DMS53 treated with DMSO at 0.1 percent for 48 hours (cell line): ENCODE measurements at regions not wholly inside any gene's neighbourhood (a gene's known extent, or its start where the extent isn't known, plus 50 kb on each side); places are given as distances from the start of the nearest gene placed in this dataset.
"Not testable (repeated sequence)": the region's sequence is repeated elsewhere in the genome, so short reads cannot be mapped to it uniquely, and the experiment has no call there.

Experiments
- DNase-seq: peaks from one replicate; lab custom pipeline; 2025; ENCODE audit not compliant: unreplicated experiment; lab: John Stamatoyannopoulos, UW

DNA sequence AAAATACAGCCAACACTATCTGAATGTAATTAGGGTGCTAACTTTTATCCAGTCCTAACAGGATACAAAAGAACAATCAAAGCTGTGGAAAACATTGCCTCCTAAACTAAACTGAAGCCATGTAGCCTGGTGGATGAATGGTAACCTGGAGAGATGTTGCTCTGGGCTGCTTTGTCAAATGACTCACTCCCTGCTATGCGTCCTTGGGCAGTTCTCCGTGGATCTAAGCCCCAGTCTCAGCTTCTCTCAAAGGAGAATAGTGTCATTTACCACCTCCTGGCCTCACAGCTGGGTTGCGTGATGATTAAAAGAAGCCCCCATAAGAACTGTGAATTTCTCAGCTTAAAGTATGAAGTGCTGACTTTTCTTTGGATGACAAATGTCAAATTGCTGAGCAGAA, 203.7 kb downstream of the ICOS start:
- DNase-seq = no peak

DNA sequence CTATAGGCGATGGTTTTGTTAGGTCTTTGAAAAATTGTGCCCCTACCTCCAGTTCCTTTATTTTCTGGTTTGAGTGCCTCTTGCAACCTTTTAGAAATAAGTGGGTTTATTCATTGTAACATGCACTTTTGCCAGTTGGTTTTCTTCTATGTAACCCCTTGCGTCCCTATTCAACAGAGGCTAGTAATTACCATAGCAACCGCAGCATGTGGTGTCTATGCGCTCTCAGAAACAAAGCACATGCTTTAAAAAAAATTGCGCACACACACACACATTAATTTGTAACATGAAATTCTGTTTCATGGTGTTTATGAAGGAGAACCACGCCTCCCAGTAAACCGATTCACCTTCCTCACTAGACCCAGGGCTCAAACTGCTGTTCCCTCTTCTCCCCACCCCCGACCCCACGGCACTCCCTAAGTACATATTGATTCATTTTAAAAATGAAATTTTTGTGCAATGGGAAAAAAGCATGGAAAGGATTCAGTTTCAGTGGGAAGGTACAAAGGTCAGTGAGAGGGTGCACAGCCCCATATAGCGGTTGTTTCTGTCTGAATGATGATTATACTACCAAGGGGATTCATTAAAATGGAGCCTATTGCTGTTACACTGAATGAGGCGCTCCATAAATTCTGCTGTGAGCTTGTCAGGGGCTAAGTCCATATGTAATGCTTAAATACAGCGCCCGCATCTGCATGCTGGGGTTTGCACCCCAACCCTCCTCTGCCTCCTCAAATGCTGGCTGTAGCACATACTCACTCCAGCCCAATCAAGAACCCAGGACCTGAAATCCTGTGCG, 206.9 kb downstream of the ICOS start:
- DNase-seq = no peak

GRCh38 chr2:204144492-204144891, 207.9 kb downstream of the ICOS start:
- no peak for DNase-seq

GRCh38 chr2:204145263-204145751, 208.7 kb downstream of the ICOS start:
- DNase-seq = peak; percentile 90

DNA sequence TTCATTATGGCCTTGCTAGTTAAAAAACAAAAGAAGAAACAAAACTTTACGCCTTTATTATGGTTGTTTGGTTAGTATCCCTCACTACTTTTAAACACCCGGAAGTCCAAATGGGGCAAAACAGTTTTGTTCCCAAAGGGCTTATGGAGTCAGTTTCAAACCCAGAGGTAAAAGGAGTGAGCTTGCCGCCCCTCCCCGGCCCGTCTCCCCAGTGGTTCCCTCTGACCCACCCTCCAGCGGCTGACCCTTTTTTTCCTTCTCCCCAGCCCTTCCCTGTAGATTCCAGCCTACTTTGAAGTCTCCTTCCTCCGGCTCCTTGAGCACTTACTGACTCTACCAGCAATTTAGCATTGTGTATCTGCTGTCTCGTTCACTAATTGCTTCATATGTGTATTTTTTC, 209.2 kb downstream of the ICOS start:
- DNase-seq = peak; percentile 52

DNA sequence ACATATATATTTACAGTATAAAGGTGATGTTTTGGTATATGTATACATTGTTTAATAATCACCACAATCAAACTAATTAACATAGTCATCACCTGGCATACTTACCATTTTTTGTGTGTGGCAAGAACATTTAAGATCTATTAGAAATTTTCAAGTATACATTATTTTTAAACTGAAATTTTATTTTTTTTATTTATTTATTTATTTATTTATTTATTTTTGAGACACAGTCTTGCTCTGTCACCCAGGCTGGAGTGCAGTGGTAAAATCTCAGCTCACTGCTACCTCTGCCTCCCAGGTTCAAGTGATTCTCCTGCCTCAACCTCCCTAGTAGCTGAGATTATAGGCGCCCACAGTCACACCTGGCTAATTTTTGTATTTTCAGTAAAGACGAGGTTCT, 210.5 kb downstream of the ICOS start:
- not testable (repeated sequence) for DNase-seq

DNA sequence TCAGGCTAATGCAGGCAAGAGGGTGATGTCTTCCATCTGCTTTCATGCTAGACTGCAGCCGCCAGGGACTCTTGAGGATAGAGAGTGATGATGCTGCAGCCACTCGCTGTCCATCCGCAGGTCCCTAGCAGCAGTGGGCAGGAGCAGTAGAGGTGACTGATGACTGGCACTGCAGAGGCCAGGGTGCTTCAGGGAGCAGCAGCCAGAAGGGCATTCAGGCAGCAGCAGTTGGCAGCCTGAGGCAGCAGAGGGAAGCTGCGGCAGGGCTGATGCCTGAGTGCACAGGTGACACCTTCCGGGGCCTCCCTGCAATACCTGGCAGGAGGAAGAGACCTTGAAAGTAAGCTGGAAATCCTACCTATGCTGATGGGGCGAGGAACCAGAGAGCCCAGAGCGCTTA, 214.2 kb downstream of the ICOS start:
- DNase-seq = no peak

DNA sequence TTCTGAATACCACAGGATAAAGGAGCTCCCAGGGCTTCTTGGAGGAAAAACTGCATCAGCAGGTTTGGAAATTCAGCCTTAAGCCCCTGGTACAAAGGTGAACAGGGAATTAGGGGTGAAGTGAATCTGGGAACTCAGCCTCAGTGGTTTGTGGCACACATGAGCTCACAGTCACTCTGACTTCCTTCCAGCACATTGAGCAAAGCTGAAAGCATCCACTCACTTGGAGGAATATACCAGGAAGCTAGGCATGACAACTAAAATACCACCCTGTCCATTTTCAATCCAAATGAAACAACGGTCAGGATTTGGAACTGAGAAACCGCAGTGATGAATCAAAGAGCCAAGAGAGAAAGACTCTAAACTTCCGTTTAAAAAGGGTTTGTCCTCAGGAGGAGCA, 216.1 kb downstream of the ICOS start:
- no peak for DNase-seq

DNA sequence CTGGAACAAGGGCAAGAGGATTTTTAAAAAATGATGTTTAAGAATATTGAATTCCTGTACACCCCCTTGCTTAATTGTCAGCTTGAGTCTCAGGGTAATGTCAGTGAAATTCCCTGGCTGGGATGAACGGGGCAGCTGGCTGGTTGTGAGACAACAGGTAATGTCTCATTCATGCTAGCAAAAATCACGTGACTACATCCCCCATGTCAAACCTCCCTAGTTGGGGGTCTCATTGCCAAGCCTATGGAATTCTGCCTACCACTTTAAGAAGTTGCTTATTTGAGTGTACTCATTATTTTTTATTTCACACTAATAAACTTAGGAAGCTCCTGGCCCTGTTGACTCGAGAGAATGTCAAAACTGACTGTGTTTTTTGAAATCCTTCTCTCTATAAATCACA, 218.3 kb downstream of the ICOS start:
- DNase-seq = no peak

- DNase-seq = no peak
These were observed 219.9 kb downstream of the ICOS start for GRCh38 chr2:204156456-204156855.

GRCh38 chr2:204157684-204158083, 221.1 kb downstream of the ICOS start:
- no peak for DNase-seq

DNA sequence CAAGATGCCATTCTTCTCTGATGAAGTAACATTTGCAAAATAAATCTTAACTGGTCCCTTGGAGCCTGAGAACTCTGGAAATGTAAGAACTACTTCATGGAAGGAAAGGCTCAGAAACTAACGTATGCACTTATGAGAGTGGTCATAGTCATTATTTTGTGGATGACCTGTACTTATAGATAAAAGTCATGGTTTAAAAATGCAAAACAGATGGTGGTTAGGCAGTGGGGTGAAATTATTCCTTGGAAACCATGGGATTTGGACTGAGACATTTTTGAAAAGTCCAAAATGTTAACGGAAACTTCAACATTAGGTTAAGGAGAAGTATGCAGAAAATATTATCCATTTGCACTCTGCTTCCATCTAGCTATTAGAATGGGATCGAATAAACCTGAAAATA, 223.0 kb downstream of the ICOS start:
- DNase-seq = no peak

- no peak for DNase-seq
These were observed 224.4 kb downstream of the ICOS start for GRCh38 chr2:204160989-204161388.

DNA sequence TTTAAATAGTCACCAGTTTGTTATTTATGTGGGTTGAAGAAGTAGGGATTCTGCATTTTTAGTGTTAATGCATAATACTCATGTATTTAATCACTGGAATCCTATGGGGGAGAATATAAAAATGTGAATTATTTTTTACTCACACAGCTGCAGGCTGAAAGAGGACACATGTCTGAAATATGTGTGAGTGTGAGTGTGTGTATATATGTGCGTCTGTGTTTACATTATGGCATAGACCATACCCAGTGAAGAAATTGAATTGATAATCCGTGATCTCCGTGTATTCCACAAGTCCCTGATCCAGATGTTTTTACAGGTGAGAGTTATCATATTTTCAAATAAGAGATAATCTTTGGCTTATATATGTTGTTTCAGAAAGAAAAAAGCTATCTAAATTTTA, 225.3 kb downstream of the ICOS start:
- DNase-seq = no peak

- DNase-seq = no peak
These were observed 230.4 kb downstream of the ICOS start for GRCh38 chr2:204166961-204167360.

DNA sequence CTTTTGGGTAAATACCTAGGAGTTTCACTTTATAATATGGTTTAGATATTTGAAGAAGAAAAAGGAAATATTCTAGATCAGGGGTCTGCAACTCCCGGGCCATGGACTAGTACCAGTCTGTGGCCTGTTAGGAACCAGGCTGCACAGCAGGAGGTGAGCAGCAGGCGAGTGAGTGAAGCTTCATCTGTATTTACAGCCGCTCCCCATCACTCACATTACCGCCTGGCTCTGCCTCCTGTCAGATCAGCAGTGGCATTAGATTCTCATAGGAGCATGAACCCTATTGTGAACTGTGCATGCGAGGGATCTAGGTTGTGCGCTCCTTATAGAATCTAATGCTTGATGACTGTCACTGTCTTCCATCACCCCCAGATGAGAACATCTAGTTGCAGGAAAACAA, 231.1 kb downstream of the ICOS start:
- DNase-seq = not testable (repeated sequence)

GRCh38 chr2:204170411-204170810, 233.8 kb downstream of the ICOS start:
- no peak for DNase-seq

GRCh38 chr2:204171432-204172144, 235.0 kb downstream of the ICOS start:
- no peak for DNase-seq

- DNase-seq = no peak
These were observed 235.6 kb downstream of the ICOS start for GRCh38 chr2:204172145-204172600.

- no peak for DNase-seq
These were observed 237.5 kb downstream of the ICOS start for GRCh38 chr2:204174034-204174433.

DNA sequence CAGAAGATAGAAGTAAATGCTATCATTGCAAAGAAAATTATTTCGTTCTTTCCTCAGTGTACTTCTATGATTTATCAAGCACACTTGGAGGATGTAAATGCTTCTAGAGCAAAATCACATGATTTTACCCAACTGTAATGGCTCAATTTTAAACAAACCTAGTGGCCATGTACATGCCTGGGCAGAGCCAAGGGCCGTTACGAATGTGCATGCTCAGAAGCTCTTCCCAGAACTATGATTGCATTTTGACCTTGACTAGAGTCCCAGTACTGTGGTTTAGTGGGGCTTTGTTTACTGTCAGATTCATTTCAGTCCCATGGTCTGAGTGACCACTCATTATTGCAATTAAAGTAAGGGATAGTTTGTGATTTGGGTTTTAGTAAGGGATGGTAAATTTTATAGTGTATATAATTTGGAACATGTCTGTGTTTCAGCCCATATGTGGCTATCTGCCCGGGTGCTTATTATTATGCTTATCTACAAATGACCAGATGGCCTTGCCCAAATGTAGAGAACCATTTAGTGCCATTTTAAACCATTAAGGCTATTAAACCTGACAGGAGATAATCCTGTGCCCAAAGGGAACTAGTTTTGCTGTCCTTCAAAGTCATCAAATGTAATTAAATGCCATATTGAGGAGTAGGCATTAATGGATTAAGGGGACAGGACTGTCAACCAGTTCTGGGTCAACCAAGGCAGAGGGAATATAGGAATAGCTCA, 239.1 kb downstream of the ICOS start:
- no peak for DNase-seq

- no peak for DNase-seq
These were observed 239.7 kb downstream of the ICOS start for GRCh38 chr2:204176306-204176705.
